ENCODE measurements at regions not wholly inside any gene's neighbourhood (a gene's known extent, or its start where the extent isn't known, plus 50 kb on each side); places are given as distances from the start of the nearest gene placed in this dataset.

DNA sequence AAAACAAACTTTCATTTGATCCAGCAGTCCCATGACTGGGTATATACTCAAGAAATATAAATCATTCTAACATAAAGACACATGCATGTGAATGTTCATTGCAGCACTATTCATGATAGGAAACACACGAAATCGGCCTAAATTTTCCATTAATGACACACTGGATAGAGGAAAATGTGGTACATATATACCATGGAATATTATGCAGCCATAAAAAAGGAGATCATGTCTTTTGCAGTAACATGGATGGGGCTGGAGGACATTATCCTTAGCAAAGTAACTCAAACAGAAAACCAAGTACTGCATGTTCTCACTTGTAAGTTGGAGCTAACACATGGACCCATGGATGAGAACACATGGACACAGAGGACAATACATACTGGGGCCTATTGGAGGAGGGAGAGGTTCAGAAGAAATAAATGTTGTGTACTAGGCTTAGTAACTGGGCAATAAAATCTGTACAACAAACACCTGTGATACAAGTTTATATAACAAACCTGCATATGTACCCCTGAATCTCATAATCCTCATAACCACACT, 283.6 kb downstream of the LMO7 start:
- TF ChIP-seq, protein P1, sequence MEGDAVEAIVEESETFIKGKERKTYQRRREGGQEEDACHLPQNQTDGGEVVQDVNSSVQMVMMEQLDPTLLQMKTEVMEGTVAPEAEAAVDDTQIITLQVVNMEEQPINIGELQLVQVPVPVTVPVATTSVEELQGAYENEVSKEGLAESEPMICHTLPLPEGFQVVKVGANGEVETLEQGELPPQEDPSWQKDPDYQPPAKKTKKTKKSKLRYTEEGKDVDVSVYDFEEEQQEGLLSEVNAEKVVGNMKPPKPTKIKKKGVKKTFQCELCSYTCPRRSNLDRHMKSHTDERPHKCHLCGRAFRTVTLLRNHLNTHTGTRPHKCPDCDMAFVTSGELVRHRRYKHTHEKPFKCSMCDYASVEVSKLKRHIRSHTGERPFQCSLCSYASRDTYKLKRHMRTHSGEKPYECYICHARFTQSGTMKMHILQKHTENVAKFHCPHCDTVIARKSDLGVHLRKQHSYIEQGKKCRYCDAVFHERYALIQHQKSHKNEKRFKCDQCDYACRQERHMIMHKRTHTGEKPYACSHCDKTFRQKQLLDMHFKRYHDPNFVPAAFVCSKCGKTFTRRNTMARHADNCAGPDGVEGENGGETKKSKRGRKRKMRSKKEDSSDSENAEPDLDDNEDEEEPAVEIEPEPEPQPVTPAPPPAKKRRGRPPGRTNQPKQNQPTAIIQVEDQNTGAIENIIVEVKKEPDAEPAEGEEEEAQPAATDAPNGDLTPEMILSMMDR (IDR thresholded peaks at IDR 0.05; ENCODE audit: insufficient read depth, low read length, missing control alignments), result no peak
- ChIA-PET CTCF (no interaction called here), POLR2A (no interaction called here)
- H3K4me3 ChIP-seq (ENCODE audit: low read depth, low read length), result no peak overlapping the region
- no peak for DNase-seq (ENCODE audit: low read depth, low spot score)

- CTCF ChIA-PET, result no interaction called here
- DNase-seq (ENCODE audit: low read depth, low spot score), result no peak
- TF ChIP-seq, protein P1 (IDR thresholded peaks at IDR 0.05; ENCODE audit: insufficient read depth, low read length, missing control alignments), result no peak
- no peak overlapping the region for H3K4me3 ChIP-seq (ENCODE audit: low read depth, low read length)
- POLR2A ChIA-PET, result no interaction called here
Measured at GRCh38 chr13:75915066-75915465, 278.9 kb downstream of the LMO7 start.

- TF ChIP-seq, protein P1 (IDR thresholded peaks at IDR 0.05; ENCODE audit: insufficient read depth, low read length, missing control alignments), result no peak
- POLR2A ChIA-PET, result no interaction called here
- no peak for DNase-seq (ENCODE audit: low read depth, low spot score)
- no peak overlapping the region for H3K4me3 ChIP-seq (ENCODE audit: low read depth, low read length)
- CTCF ChIA-PET, result no interaction called here
Measured at GRCh38 chr13:75913925-75914324, 277.8 kb downstream of the LMO7 start.

GRCh38 chr13:75910591-75910990, 274.5 kb downstream of the LMO7 start:
- TF ChIP-seq, protein P1 (IDR thresholded peaks at IDR 0.05; ENCODE audit: insufficient read depth, low read length, missing control alignments), result no peak
- ChIA-PET POLR2A (no interaction called here), CTCF (no interaction called here)
- no peak overlapping the region for H3K4me3 ChIP-seq (ENCODE audit: low read depth, low read length)
- DNase-seq (ENCODE audit: low read depth, low spot score), result no peak

Measured in AG04449 (cell line).